ENCODE measurements at regions not wholly inside any gene's neighbourhood (a gene's known extent, or its start where the extent isn't known, plus 50 kb on each side); places are given as distances from the start of the nearest gene placed in this dataset.

GRCh38 chr4:62161446-62161845, 961.3 kb downstream of the ADGRL3 start:
- TF ChIP-seq CTCF (IDR thresholded peaks at IDR 0.05) (no peak), POLR2A (IDR thresholded peaks at IDR 0.05) (no peak)

Measured in uterus (tissue), 2 donors.